Neural cell (in vitro differentiated cells): ENCODE measurements at regions not wholly inside any gene's neighbourhood (a gene's known extent, or its start where the extent isn't known, plus 50 kb on each side); places are given as distances from the start of the nearest gene placed in this dataset.

ENCODE experiments used
- H2AFZ ChIP-seq: fragments of 200-600, 300-800 bp; sonication (generic), shearing (Covaris generic); 2 replicates; pipeline ENCODE4 v1.6.0; 2014; ENCODE audit warnings: low read depth, mild to moderate bottlenecking, antibody characterized with exemption, low read length, moderate library complexity
- H3F3A ChIP-seq: fragments of 200-600 bp; shearing (Covaris generic); 2 replicates; pipeline ENCODE4 v1.6.1; 2016; ENCODE audit warnings: mild to moderate bottlenecking, moderate library complexity, mixed read lengths, antibody characterized with exemption, low read length; ENCODE audit not compliant: insufficient read depth, poor library complexity, severe bottlenecking
- H3K27ac ChIP-seq: fragments of 200-600, 300-800 bp; sonication (generic), shearing (Covaris generic); 2 replicates; pipeline ENCODE4 v1.5.1; 2014; ENCODE audit warnings: mild to moderate bottlenecking, low read length, moderate library complexity
- H3K27me3 ChIP-seq: fragments of 300-800, 200-600 bp; sonication (generic), shearing (Covaris generic); 2 replicates; pipeline ENCODE4 v1.6.0; 2014; ENCODE audit warnings: mild to moderate bottlenecking, low read depth, low read length, moderate library complexity; ENCODE audit not compliant: insufficient read depth
- H3K36me3 ChIP-seq: fragments of 300-800, 200-600 bp; sonication (generic), shearing (Covaris generic); 2 replicates; pipeline ENCODE4 v1.5.1; 2014; ENCODE audit warnings: mild to moderate bottlenecking, antibody characterized with exemption, low read length, moderate library complexity; ENCODE audit not compliant: insufficient read depth
- H3K4me2 ChIP-seq: fragments of 300-800, 200-600 bp; sonication (generic), shearing (Covaris generic); 2 replicates; pipeline ENCODE4 v1.6.0; 2014; ENCODE audit warnings: mild to moderate bottlenecking, low read length
- H3K4me3 ChIP-seq: fragments of 300-800, 200-600 bp; sonication (generic), shearing (Covaris generic); 2 replicates; pipeline ENCODE4 v1.5.1; 2014; ENCODE audit warnings: mild to moderate bottlenecking, low read length, moderate library complexity
- H3K79me2 ChIP-seq: fragments of 200-600 bp; shearing (Covaris generic); replicated peaks from 2 replicates; pipeline ENCODE4 v1.6.0; 2014; ENCODE audit warnings: mild to moderate bottlenecking, low read length, moderate library complexity; ENCODE audit not compliant: insufficient read depth
- H3K9ac ChIP-seq: fragments of 300-800, 200-600 bp; sonication (generic), shearing (Covaris generic); 2 replicates; pipeline ENCODE4 v1.6.1; 2016; ENCODE audit warnings: mild to moderate bottlenecking, low read length, mixed read lengths
- H3K9me2 ChIP-seq: fragments of 200-600 bp; shearing (Covaris generic); 2 replicates; pipeline ENCODE4 v1.6.1; 2016; ENCODE audit warnings: mild to moderate bottlenecking, low read length, mixed read lengths; ENCODE audit not compliant: insufficient read depth
- H3K9me3 ChIP-seq: fragments of 200-600, 300-800 bp; sonication (generic), shearing (Covaris generic); 2 replicates; pipeline ENCODE4 v1.6.1; 2016; ENCODE audit warnings: mild to moderate bottlenecking, mixed run types, low read length, moderate library complexity, mixed read lengths
- H4K20me1 ChIP-seq: fragments of 200-600 bp; shearing (Covaris generic); 2 replicates; pipeline ENCODE4 v1.6.1; 2016; ENCODE audit warnings: mild to moderate bottlenecking, mixed run types; ENCODE audit not compliant: insufficient read depth
- CTCF ChIP-seq: fragments of 450-650 bp; IDR thresholded peaks from 2 replicates; pipeline ENCODE4 v1.5.1; 2014; ENCODE audit warnings: antibody characterized with exemption, mild to moderate bottlenecking, moderate library complexity; ENCODE audit not compliant: poor library complexity, severe bottlenecking
- EP300 ChIP-seq: fragments of 450-650 bp; conservative IDR thresholded peaks from 2 replicates; pipeline ENCODE4 v1.6.1; 2014; ENCODE audit warnings: antibody characterized with exemption, mild to moderate bottlenecking, moderate library complexity; ENCODE audit not compliant: poor library complexity, severe bottlenecking
- EZH2 ChIP-seq: fragments of 200-600, 300-800 bp; shearing (Covaris generic), sonication (generic); IDR thresholded peaks from 2 replicates; pipeline ENCODE4 v1.6.1; 2014; ENCODE audit warnings: antibody characterized with exemption, low read length, borderline replicate concordance, mild to moderate bottlenecking; ENCODE audit not compliant: insufficient read depth, poor library complexity, severe bottlenecking
- MXI1 ChIP-seq: fragments of 450-650 bp; conservative IDR thresholded peaks from 2 replicates; pipeline ENCODE4 v1.6.1; 2014; ENCODE audit warnings: antibody characterized with exemption, mild to moderate bottlenecking; ENCODE audit not compliant: poor library complexity, severe bottlenecking
- POLR2AphosphoS5 ChIP-seq: IDR thresholded peaks from 2 replicates; pipeline ENCODE4 v1.6.1; 2012
- RAD21 ChIP-seq: fragments of 450-650 bp; conservative IDR thresholded peaks from 2 replicates; pipeline ENCODE4 v1.6.1; 2014; ENCODE audit warnings: antibody characterized with exemption, mild to moderate bottlenecking, moderate library complexity
- REST ChIP-seq: IDR thresholded peaks from 2 replicates; pipeline ENCODE4 v1.6.1; 2012; ENCODE audit warnings: borderline replicate concordance
- SMC3 ChIP-seq: fragments of 450-650 bp; conservative IDR thresholded peaks from 2 replicates; pipeline ENCODE4 v1.6.1; 2014; ENCODE audit warnings: antibody characterized with exemption, mild to moderate bottlenecking, moderate library complexity; ENCODE audit not compliant: poor library complexity
- TAF1 ChIP-seq: IDR thresholded peaks from 2 replicates; pipeline ENCODE4 v1.6.1; 2012; ENCODE audit warnings: low read depth

- no peaks in the 10 kb centered on the region for H3K36me3 ChIP-seq
- H3K79me2 ChIP-seq: no peaks in the 10 kb centered on the region
- H3K4me3 ChIP-seq: no peak overlapping the region
- no peaks in the 10 kb centered on the region for H3K9me2 ChIP-seq
- no peaks in the 10 kb centered on the region for H4K20me1 ChIP-seq
- no peak overlapping the region for H3K9ac ChIP-seq
- no peak overlapping the region for H2AFZ ChIP-seq
- no peaks in the 10 kb centered on the region for H3F3A ChIP-seq
- no peak overlapping the region for H3K4me2 ChIP-seq
- no peaks in the 10 kb centered on the region for H3K27me3 ChIP-seq
- no peak for TF ChIP-seq RAD21
- no peak for TF ChIP-seq EZH2
- peak; percentile 27 for TF ChIP-seq POLR2AphosphoS5
- no peak for TF ChIP-seq REST
- peak; percentile 18 for TF ChIP-seq EP300
- no peak for TF ChIP-seq MXI1
- TF ChIP-seq TAF1: no peak
- no peaks in the 10 kb centered on the region for H3K9me3 ChIP-seq
- no peak overlapping the region for H3K27ac ChIP-seq
Observed at GRCh38 chr2:14996351-14997014, 364.0 kb downstream of the LRATD1 start.

GRCh38 chr2:14998546-14998945, 366.0 kb downstream of the LRATD1 start:
- H3K9ac ChIP-seq: peak overlapping the region; percentile 51
- no peaks in the 10 kb centered on the region for H3K79me2 ChIP-seq
- no peaks in the 10 kb centered on the region for H3K9me2 ChIP-seq
- peak overlapping the region; percentile 50 for H3K4me3 ChIP-seq
- H3K9me3 ChIP-seq: no peaks in the 10 kb centered on the region
- H3K27me3 ChIP-seq: no peaks in the 10 kb centered on the region
- TF ChIP-seq EP300: peak; percentile 77
- no peak for TF ChIP-seq EZH2
- peak; percentile 44 for TF ChIP-seq POLR2AphosphoS5
- TF ChIP-seq RAD21: peak; percentile 34
- no peak for TF ChIP-seq MXI1
- no peak for TF ChIP-seq CTCF
- TF ChIP-seq REST: peak; percentile 85
- no peak for TF ChIP-seq TAF1
- peak; percentile 34 for TF ChIP-seq SMC3
- peak overlapping the region; percentile 59 for H3K4me2 ChIP-seq
- no peaks in the 10 kb centered on the region for H4K20me1 ChIP-seq
- H2AFZ ChIP-seq: peak overlapping the region; percentile 67
- H3K27ac ChIP-seq: peak overlapping the region; percentile 89
- no peaks in the 10 kb centered on the region for H3K36me3 ChIP-seq
- no peaks in the 10 kb centered on the region for H3F3A ChIP-seq
